D341Med (cell line): ENCODE measurements at regions not wholly inside any gene's neighbourhood (a gene's known extent, or its start where the extent isn't known, plus 50 kb on each side); places are given as distances from the start of the nearest gene placed in this dataset.
A peak's percentile ranks its signal among the peaks of the same experiment; 100 is the strongest.

Source experiments
- DNase-seq: peaks from one replicate; pipeline ENCODE4 v3.0.0; 2012; ENCODE audit warnings: low spot score

DNA sequence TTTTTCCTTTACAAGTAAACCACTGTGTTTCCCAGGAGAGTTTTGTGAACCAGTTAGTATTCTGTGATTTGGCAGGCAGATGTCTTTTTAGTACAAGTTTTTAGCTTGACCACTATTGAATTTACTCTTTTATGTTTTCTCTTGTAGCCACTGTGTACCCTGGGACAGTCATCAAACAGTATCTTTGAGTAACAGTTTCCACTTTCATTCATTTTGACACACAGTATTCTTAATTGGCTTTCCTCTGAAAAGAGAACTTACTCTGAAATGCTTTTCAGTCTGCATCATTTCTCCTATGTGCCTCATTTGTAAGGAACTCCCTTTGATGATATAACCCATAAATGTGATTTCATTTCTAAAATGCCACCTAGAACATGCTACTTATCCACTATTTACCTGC, 476.5 kb downstream of the PDGFC start:
- no peak for DNase-seq

DNA sequence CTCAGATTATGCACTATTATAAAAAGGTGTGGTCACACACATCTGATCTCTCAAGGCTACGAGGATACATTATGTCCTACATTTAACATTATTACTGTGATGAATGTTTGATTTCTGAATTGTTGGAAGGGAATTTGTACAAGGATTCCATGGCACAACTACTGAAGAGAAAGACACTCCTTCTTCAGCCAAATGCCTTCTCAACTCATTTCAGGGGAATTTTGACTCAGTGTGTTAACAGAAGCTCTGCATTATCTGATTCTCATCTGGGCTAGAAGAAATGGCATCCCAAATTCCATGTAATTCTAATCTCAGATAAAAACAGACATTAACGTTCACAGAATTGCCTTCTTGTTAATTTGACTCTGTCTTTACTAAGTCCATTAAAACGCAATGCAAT, 477.7 kb downstream of the PDGFC start:
- DNase-seq: no peak

DNA sequence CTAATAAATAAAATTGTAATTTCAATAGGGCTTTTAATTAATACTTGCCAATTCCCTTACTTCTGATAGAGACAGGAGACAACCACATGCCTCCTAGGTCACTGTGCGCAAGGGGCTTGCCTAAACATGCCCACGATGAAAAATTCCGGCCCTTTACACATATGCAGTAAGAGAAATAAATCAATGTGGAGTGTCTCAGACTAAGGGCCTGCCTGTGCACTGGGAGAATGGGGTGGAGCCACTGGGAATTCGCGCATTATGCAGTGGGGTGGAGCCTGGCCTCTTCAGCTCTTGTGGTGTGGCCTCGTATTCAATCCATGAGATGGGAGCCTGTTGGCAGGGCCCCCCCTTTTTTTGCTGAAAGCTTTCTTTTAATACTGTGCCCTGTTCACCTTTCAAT, 484.5 kb downstream of the PDGFC start:
- no peak for DNase-seq

DNA sequence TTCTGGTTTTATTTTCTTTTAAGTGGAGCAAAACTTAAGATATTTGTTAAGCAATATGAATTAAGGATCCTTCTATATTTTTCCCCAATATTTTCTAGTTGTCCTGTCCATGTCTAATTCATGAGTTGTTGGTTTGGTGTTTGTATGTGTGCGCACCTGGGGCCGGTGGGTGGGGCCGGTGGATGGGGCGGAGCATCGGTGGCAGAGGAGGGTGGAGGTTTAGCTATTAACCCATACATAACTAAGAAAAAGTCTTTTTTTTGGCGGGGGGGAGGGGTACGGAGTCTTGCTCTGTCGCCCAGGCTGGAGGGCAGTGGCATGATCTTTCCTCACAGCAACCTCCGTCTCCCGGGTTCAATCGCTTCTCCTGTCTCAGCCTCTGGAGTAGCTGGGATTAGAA, 489.8 kb downstream of the PDGFC start:
- no peak for DNase-seq

DNA sequence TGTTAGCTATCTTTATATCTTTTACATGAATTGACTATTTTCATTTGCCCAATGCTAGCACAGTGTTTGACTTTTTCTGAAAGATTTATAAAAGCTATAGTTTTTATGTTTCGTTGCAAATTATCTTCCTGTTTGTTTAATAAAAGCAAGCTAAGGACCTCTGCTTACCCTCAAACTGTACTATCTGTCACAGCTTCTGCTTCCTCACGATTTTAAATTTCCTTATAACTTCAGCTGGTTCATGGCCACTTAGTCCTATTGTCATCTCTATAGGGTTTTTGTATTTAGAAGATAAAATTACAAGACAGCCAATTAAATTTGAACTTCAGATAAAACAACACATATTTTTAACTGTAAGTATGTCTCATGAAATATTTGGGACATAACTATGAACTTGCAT, 494.0 kb downstream of the PDGFC start:
- DNase-seq: no peak

GRCh38 chr4:156476359-156476758, 495.2 kb downstream of the PDGFC start:
- DNase-seq: no peak

DNA sequence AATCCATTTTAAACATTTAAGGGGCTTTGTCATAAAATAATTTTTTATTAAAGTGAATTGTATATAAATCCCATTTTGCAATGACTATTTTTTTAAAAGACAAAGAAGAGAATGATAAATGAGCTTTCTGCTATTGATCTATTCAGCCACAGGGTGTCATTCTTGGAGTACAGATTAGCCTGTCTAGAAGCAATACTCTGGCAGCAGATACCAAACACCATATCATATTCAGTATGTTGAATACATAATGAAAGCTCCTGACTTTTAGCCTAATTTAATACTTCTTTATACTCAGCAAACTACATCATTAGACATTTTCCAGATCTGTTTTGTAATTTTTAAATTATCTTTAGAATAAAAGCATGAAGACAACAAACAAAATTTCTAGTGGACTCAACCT, 496.3 kb downstream of the PDGFC start:
- DNase-seq: peak; percentile 46

- DNase-seq: no peak
These were observed 498.4 kb downstream of the PDGFC start for GRCh38 chr4:156473151-156473550.

DNA sequence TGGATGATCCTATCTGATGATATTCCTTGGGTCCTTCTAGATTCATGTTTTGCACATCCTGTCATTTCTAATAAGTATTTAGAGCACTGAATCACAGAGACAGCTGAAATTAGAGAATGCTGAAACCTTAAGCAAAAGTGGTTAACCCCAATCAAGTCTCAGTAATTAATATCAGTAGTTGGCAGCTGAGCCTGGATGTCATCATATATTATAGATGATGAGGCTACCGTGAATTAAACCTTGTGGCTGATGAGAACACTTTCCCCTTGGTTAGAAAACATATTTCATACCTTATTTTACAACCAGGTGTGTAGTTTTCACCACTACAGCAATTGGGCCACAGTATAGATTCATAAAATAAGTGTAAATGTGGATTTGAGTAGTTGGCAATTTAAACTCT, 499.0 kb downstream of the PDGFC start:
- no peak for DNase-seq

- DNase-seq: no peak
These were observed 505.9 kb upstream of the CTSO start for GRCh38 chr4:156459584-156459983.

- DNase-seq: no peak
These were observed 503.2 kb upstream of the CTSO start for GRCh38 chr4:156456830-156457229.

GRCh38 chr4:156443488-156443887, 489.8 kb upstream of the CTSO start:
- DNase-seq: no peak

DNA sequence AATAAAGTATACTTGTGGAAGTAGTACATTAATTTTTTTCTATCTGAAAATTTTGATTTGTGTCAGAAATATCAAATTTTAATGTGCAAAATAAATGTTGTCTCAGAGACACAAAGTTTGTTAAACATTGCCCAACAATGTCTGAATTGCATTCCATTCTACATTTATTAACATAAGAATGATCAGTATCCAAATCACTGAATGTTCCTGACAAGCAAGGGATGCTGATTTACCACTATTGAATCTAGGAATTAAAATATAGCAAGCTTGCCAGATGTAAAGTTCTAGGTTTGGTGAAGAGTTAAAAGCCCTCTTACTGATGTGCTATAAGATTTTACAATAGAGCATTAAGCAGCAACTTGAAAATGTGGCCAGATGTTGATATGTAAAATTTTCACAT, 489.2 kb upstream of the CTSO start:
- no peak for DNase-seq

GRCh38 chr4:156439576-156440200, 486.0 kb upstream of the CTSO start:
- DNase-seq: no peak

- no peak for DNase-seq
These were observed 484.0 kb upstream of the CTSO start for GRCh38 chr4:156437666-156438065.

DNA sequence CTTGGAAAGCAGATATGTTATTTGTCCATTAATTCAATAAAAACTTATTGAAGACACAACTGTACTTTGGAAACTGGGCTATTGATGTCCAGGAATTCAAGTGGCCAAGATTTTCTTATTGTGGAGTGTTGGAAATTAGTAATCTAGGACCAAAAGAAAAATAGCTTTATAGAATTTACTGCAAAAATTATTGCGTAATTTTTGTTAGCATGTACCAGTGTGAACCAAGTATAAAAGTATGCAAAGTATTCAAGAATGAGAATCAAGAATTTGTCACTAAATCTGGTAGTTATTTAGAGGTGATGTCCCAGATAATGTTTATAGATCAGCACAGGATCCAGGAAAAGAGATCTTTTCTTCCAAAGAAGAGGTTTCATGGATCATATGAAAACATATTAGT, 468.9 kb upstream of the CTSO start:
- no peak for DNase-seq

- DNase-seq: no peak
These were observed 467.0 kb upstream of the CTSO start for GRCh38 chr4:156420623-156421022.

GRCh38 chr4:156419080-156419685, 465.5 kb upstream of the CTSO start:
- DNase-seq: no peak

- DNase-seq: no peak
These were observed 460.7 kb upstream of the CTSO start for GRCh38 chr4:156414406-156414805.

DNA sequence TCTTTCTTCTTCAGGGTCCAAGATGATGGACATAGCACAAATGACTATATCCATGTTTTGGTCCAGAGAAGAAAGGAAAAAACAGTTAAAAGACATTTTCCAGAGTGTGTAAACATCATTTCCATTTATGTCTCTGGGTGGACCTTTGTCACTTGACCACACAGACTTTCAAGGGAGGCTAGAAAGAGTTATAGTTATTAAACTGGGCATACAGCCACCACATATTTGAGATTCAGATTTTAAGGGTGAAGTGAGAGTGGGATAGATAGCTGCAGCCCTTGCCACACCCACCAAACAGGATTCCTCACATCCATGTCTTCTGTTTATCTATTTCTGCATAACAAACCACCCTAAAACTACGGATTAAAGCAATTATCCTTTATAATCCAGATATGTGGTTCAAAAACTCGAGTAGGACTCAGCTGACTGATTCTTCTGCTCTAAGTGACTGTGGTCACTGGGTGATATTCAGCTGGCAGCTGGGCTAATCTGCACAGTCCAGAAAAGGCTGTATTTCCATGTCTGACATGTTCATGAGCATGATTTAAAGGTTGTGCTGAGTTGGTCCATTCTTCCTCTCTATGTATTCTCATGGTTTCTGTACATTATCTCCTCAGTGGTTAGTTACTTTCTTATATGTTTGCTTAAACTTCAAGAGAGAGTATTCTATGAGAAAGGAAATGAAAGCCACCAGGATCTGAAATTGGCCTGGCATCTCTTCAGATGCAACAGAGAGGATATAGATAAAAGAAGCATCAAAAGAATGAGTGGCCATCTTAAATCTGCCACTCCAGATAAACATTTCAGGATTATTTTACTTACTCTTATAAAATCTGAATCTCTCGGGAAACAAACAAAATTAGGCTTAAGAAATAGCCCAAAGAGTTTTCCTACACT, 459.8 kb upstream of the CTSO start:
- DNase-seq: no peak

DNA sequence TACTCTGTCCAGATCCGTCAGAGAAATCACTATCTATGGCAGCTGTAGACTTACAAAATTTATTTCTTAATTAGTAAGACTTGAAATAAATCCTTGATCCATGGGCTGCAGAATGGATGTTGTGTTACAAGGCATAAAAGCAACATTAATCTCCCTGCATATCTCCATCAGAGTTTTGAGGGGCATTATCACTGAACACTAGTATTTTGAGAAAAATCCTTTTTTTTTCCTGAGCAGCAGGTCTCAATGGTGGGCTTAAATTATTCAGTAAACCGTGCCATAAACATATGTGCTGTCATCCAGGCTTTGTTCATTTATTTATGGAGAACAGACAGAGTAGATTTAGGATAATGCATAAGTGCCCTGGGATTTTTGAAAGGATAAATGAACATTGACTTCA, 457.9 kb upstream of the CTSO start:
- DNase-seq: no peak

DNA sequence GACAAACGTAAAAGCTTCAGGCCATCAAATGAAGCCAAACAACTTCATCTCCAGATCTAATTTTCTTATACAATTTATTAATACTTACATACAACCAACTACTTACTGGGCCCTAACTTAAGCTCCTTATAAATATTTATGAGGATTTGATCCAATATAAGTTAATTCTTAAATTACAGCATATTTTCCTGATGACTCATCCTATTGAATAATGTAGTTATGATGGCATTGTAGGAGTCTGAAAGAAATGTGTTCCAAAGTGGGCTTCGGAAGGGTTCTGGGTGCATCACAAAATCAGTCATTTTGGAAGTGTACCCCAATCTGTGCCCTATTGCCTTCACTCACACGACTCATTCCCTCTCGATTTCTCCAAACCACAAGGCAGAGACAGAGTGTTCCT, 455.1 kb upstream of the CTSO start:
- no peak for DNase-seq

GRCh38 chr4:156401371-156401770, 447.7 kb upstream of the CTSO start:
- DNase-seq: no peak
